Esophagus mucosa (tissue), 1 donor: ENCODE measurements at regions not wholly inside any gene's neighbourhood (a gene's known extent, or its start where the extent isn't known, plus 50 kb on each side); places are given as distances from the start of the nearest gene placed in this dataset.

Experiments
- ATAC-seq: fragments of 200-7000 bp; cut with Tn5 transposase; one replicate; pipeline ENCODE4 v1.9.1; 2020
- donor health status: DM: yes; HTN: yes; CAD: no.

- ATAC-seq: no peak
Observed at GRCh38 chr4:124000233-124000632, 603.6 kb downstream of the SPRY1 start.

- no peak for ATAC-seq
Observed at GRCh38 chr4:124015766-124016165, 619.2 kb downstream of the SPRY1 start.

GRCh38 chr4:124017185-124017785, 620.7 kb downstream of the SPRY1 start:
- ATAC-seq: no peak

GRCh38 chr4:124018383-124019317, 622.1 kb downstream of the SPRY1 start:
- peak; percentile 13 for ATAC-seq

- no peak for ATAC-seq
Observed at GRCh38 chr4:124019749-124020549, 623.4 kb downstream of the SPRY1 start.

- ATAC-seq: no peak
Observed at GRCh38 chr4:124025000-124025399, 628.4 kb downstream of the SPRY1 start.

GRCh38 chr4:124025428-124025827, 628.8 kb downstream of the SPRY1 start:
- no peak for ATAC-seq

GRCh38 chr4:124028182-124028581, 631.6 kb downstream of the SPRY1 start:
- no peak for ATAC-seq

GRCh38 chr4:124030147-124030546, 633.6 kb downstream of the SPRY1 start:
- no peak for ATAC-seq

GRCh38 chr4:124032035-124032434, 635.4 kb downstream of the SPRY1 start:
- ATAC-seq: no peak

GRCh38 chr4:124035364-124036041, 638.9 kb downstream of the SPRY1 start:
- ATAC-seq: no peak

- no peak for ATAC-seq
Observed at GRCh38 chr4:124037236-124037635, 640.6 kb downstream of the SPRY1 start.

- ATAC-seq: peak; percentile 62
Observed at GRCh38 chr4:124044330-124044729, 647.7 kb downstream of the SPRY1 start.

GRCh38 chr4:124044867-124045266, 648.3 kb downstream of the SPRY1 start:
- peak; percentile 85 for ATAC-seq

- ATAC-seq: no peak
Observed at GRCh38 chr4:124046190-124046589, 649.6 kb downstream of the SPRY1 start.

- no peak for ATAC-seq
Observed at GRCh38 chr4:124053872-124054538, 657.4 kb downstream of the SPRY1 start.

- no peak for ATAC-seq
Observed at GRCh38 chr4:124055336-124055735, 657.2 kb downstream of the ANKRD50 start.

GRCh38 chr4:124055896-124056295, 656.6 kb downstream of the ANKRD50 start:
- no peak for ATAC-seq

GRCh38 chr4:124060261-124060918, 652.1 kb downstream of the ANKRD50 start:
- peak; percentile 73 for ATAC-seq

GRCh38 chr4:124061413-124061812, 651.1 kb downstream of the ANKRD50 start:
- no peak for ATAC-seq

GRCh38 chr4:124065422-124065821, 647.1 kb downstream of the ANKRD50 start:
- no peak for ATAC-seq
